Ishikawa (cell line): ENCODE measurements at regions not wholly inside any gene's neighbourhood (a gene's known extent, or its start where the extent isn't known, plus 50 kb on each side); places are given as distances from the start of the nearest gene placed in this dataset.

Experiments used
- CEBPB ChIP-seq: IDR thresholded peaks from 2 replicates; pipeline ENCODE4 v1.6.1; 2012
- CREB1 ChIP-seq: IDR thresholded peaks from 2 replicates; pipeline ENCODE4 v1.6.1; 2012; ENCODE audit warnings: low read depth
- EGR1 ChIP-seq: IDR thresholded peaks from 2 replicates; pipeline ENCODE4 v1.6.1; 2012
- EP300 ChIP-seq: IDR thresholded peaks from 2 replicates; pipeline ENCODE4 v1.6.1; 2012; ENCODE audit warnings: borderline replicate concordance
- FOXM1 ChIP-seq: IDR thresholded peaks from 2 replicates; pipeline ENCODE4 v1.6.1; 2012; ENCODE audit warnings: low read depth, borderline replicate concordance
- NFIC ChIP-seq: IDR thresholded peaks from 2 replicates; pipeline ENCODE4 v1.6.1; 2012
- RAD21 ChIP-seq: IDR thresholded peaks from 2 replicates; pipeline ENCODE4 v1.6.1; 2012; ENCODE audit warnings: low read depth
- REST ChIP-seq: IDR thresholded peaks from 2 replicates; pipeline ENCODE4 v1.6.1; 2012; ENCODE audit warnings: low read depth, mild to moderate bottlenecking
- TAF1 ChIP-seq: IDR thresholded peaks from 2 replicates; pipeline ENCODE4 v1.6.1; 2012; ENCODE audit warnings: low read depth, mild to moderate bottlenecking
- TCF12 ChIP-seq: IDR thresholded peaks from 2 replicates; pipeline ENCODE4 v1.6.1; 2012; ENCODE audit warnings: low read depth
- TEAD4 ChIP-seq: IDR thresholded peaks from 2 replicates; pipeline ENCODE4 v1.6.1; 2012
- USF1 ChIP-seq: IDR thresholded peaks from 2 replicates; pipeline ENCODE4 v1.6.1; 2012
- YY1 ChIP-seq: IDR thresholded peaks from 2 replicates; pipeline ENCODE4 v1.6.1; 2012; ENCODE audit warnings: low read depth
- ZBTB7A ChIP-seq: IDR thresholded peaks from 2 replicates; pipeline ENCODE4 v1.6.1; 2012; ENCODE audit warnings: low read depth
- TF ChIP-seq, protein P1 (sequence below): IDR thresholded peaks from 2 replicates; pipeline ENCODE4 v1.6.1; 2012

DNA sequence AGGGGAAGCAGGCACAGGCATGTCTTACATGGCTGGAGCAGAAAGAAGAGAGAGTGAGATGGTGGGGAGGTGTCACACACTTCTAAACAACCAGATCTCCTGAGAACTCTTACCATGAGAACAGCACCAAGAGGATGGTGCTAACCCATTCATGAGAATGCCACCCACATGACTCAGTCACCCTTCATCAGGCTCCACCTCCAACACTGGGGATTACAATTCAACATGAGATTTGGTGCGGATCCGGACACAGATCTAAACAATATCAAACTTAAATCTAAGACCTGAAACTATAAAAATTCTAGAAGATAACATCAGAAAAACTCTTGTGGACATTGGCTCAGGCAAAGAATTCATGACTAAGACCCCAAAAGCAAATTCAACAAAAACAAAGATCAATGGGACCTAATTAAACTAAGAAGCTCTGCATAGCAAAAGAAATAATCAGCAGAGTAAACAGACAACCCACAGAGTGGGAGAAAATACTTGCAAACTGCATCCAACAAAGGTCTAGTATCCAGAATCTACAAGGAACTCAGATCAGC, 65.4 kb downstream of the SPATA31C2 start:
- no peak for TF ChIP-seq EP300

- TF ChIP-seq TEAD4 (no peak), RAD21 (no peak), REST (no peak), CREB1 (no peak), EP300 (no peak), TAF1 (no peak), USF1 (no peak), ZBTB7A (no peak), TCF12 (no peak), CEBPB (no peak), FOXM1 (no peak), YY1 (no peak), NFIC (no peak), EGR1 (no peak)
- TF ChIP-seq, protein P1, sequence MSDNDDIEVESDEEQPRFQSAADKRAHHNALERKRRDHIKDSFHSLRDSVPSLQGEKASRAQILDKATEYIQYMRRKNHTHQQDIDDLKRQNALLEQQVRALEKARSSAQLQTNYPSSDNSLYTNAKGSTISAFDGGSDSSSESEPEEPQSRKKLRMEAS, result no peak
These were observed 66.9 kb downstream of the SPATA31C2 start for GRCh38 chr9:88071331-88071730.

DNA sequence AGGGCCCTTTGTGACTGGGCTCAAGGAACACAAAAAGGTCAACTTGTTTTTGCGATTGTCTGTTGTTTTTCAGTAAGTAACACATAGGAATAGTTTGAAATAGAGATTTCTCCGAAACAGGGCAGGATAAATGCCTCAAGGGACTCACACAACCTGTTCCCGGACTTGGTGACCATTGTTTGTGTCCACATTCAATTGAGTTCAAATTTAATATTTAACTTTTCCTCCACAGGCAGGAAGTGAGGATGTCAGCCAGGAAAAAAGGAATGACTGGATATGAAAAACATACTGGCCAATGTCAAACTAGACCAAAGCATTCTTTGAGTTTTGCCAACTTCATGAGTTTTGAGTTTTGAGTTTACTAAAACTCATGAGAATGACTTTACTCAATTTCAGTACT, 72.7 kb downstream of the SPATA31C2 start:
- TF ChIP-seq ZBTB7A (no peak), EP300 (no peak), NFIC (no peak), CREB1 (no peak), REST (no peak), EGR1 (no peak), TEAD4 (no peak), TAF1 (no peak), CEBPB (no peak), YY1 (no peak), RAD21 (no peak)
- TF ChIP-seq, protein P1, result no peak

- no peak for TF ChIP-seq FOXM1
- TF ChIP-seq REST, result no peak
- TF ChIP-seq NFIC, result no peak
- no peak for TF ChIP-seq YY1
- no peak for TF ChIP-seq EP300
- TF ChIP-seq USF1, result no peak
- no peak for TF ChIP-seq CEBPB
- TF ChIP-seq RAD21, result no peak
- TF ChIP-seq CREB1, result no peak
- TF ChIP-seq, protein P1, result no peak
- TF ChIP-seq TEAD4, result no peak
- no peak for TF ChIP-seq TAF1
- TF ChIP-seq EGR1, result no peak
- TF ChIP-seq TCF12, result no peak
- TF ChIP-seq ZBTB7A, result no peak
These were observed 73.7 kb downstream of the SPATA31C2 start for GRCh38 chr9:88064554-88064953.
